ENCODE measurements at regions not wholly inside any gene's neighbourhood (a gene's known extent, or its start where the extent isn't known, plus 50 kb on each side); places are given as distances from the start of the nearest gene placed in this dataset.

DNA sequence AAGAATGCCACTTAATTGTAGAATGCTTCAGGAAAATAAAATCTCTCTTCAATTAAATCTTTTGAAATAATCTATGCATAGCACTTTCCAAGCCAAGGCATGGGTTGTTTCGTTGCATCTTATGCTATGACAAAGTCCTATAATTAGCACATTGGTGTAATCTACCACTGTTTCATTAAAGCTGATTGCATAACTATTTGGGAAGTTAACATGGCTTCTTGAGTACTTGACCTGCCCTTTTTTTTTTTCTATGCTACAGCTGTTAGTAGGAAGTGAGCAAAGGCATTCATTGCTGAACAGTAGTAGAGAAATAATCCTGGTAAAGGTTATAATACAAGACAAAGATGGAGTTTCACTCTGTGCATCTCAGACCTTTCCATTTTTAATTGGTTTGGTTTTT lies 557.2 kb upstream of the CELF2 start:
- TF ChIP-seq, protein P1, sequence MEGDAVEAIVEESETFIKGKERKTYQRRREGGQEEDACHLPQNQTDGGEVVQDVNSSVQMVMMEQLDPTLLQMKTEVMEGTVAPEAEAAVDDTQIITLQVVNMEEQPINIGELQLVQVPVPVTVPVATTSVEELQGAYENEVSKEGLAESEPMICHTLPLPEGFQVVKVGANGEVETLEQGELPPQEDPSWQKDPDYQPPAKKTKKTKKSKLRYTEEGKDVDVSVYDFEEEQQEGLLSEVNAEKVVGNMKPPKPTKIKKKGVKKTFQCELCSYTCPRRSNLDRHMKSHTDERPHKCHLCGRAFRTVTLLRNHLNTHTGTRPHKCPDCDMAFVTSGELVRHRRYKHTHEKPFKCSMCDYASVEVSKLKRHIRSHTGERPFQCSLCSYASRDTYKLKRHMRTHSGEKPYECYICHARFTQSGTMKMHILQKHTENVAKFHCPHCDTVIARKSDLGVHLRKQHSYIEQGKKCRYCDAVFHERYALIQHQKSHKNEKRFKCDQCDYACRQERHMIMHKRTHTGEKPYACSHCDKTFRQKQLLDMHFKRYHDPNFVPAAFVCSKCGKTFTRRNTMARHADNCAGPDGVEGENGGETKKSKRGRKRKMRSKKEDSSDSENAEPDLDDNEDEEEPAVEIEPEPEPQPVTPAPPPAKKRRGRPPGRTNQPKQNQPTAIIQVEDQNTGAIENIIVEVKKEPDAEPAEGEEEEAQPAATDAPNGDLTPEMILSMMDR (IDR thresholded peaks at IDR 0.05) = no peak
- no peak for TF ChIP-seq POLR2A (IDR thresholded peaks at IDR 0.05)
